Uterus (tissue), 2 donors: ENCODE measurements at regions not wholly inside any gene's neighbourhood (a gene's known extent, or its start where the extent isn't known, plus 50 kb on each side); places are given as distances from the start of the nearest gene placed in this dataset.

Experiments
- CTCF ChIP-seq, 4 experiments: fragments of 200-600 bp in 2 of 4; fragments of 450-650 bp in 2 of 4; sonication (generic) in 2 of 4; IDR thresholded peaks; one replicate each; pipeline ENCODE4 v1.5.1; 2016 to 2019; ENCODE audit warnings: antibody characterized with exemption in 4 of 4, mild to moderate bottlenecking in 2 of 4, moderate library complexity in 1 of 4
- POLR2A ChIP-seq, 2 donors: fragments of 450-650 bp; IDR thresholded peaks; one replicate each; pipeline ENCODE4 v1.6.1; 2016; ENCODE audit warnings: antibody characterized with exemption in 2 of 2, mild to moderate bottlenecking in 1 of 2, moderate library complexity in 1 of 2

DNA sequence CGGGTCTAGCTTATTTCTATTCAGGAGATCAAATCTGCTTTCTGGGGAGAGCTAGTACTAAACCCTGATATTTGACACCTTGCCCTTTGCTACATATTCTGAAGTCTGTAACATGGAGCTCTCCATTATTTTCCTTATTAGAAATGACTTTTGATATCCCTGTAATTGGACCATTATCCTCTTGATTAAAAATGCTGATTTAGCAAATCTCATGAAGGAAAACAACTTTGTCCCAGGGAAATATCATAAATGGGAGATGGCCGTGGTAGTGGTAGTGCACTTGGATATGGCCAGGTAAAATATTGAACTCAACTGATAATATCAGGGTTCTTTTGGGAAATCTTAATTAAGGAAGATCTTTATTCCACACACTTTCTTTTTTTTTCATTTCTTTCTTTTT lies 326.5 kb downstream of the RPRM start:
- TF ChIP-seq CTCF (IDR thresholded peaks at IDR 0.05) (no peak), POLR2A (IDR thresholded peaks at IDR 0.05) (no peak)
